ENCODE measurements at regions not wholly inside any gene's neighbourhood (a gene's known extent, or its start where the extent isn't known, plus 50 kb on each side); places are given as distances from the start of the nearest gene placed in this dataset.

DNA sequence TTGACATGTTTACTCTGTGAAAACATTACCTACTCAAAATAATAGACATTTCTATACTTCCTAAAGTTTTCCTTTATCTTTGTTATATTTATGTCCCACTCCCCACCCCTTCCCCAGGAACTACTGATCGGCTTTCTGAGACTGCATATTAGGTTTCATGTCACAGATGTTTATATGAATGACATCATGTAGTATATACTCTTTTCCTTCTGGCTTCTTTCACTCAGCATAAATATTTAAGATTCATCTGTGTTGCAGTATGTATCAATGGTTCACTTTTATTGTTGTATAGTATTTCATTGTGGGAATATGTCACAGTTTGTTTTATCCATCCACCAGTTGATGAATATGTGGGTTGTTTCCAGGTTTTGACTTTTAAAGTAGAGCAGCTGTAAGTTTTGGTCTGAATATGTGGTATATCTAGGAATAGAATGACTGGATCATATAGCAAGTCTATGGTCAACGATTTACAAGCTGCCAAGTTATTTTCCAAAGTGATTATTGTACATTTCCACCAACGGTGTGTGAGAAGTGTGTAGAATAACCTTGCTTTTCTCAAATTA is 73.8 kb upstream of the CAV2 start:
- no peak for DNase-seq

DNA sequence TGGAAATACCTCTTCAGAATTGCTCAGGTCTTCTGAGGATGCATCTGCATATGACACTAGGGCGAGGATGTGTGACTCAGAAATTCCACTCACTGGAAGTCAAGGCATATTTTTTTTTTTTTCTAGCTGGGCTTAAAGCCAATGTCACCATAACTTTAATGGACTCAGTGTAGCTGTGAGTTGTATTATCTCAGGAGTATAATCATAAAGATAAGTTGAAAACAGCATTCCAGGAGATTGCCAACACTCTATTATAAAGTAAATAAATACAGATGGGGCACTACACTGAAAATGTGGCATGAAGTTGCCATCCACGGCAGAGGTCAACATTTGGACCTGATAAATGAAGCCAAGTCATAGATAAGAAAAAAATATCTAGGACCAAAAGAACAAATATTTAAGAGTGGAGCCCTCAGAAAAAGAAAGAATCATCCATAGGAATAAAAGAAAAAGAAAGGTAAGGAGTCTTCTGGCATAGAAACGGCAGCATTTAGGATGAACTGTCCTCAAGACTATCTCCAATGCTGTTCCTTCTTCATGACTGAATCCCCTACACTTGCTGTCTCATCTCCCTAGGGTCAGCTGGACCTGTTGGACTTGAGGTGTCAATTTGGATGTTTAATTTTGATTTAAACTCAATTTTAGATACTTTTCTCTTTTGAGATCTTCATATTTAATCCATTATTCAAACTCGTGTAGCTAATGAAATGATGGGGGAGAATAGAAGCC is 72.9 kb upstream of the CAV2 start:
- no peak for DNase-seq

DNA sequence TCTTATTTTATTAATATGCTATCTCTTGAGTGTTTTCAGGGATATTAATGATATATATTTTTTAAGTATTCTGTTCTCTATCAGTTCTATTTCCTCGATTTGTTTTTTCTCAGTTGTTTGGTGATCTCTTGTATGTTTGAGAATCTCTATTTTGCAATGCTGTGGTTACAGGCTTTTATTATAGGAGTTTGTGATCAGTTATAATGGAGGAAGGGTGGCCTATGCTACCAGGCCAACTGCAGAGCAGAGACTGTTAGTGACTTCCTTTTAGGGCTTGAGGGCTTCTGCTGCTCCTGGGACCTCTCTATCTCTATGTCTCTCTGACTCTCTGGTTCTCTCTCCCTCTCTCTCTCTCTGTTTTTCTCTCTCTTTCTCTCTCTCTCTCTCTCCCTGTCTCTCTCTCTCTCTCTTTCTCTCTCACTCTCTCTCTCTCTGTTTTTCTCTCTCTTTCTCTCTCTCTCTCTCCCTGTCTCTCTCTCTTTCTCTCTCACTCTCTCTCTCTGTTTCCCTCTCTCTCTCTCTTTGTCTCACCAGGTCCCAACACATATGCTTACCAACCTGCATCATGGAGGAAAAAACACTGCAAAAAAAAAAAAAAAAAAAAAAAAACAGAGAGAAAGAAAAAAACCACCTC is 69.4 kb upstream of the CAV2 start:
- no peak for DNase-seq

DNA sequence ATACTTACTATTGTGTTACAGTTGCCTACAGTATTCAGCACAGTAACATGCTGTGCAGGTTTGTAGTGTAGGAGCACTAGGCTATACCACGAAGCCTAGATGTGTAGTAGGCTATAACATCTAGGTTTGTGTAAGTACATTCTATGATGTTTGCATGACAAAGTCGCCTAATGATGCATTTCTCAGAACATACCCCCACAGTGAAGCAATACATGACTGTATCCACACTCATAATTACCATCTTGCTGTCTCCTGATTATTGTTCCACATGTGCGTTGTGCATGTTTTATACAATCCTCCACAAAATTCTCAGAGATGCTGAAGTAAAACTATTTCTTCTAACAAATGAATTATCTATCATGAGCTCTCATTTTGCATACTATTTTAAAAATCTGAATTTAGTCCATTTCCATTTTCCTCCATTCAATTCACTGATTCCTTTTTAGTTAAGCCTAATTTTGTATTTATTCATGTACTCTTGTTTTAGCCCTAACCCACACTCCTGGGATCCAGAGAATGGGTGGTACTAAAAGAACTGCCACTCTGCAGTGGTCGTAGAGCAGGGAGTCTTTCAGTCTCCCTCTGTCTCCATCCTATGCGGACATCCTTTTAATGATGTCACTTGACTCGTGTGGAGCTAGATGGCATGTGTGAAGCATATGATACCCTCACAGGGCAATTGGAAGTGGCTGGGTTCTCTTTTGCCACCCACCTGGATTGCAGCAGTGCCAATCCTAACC is 67.6 kb upstream of the CAV2 start:
- DNase-seq = no peak

DNA sequence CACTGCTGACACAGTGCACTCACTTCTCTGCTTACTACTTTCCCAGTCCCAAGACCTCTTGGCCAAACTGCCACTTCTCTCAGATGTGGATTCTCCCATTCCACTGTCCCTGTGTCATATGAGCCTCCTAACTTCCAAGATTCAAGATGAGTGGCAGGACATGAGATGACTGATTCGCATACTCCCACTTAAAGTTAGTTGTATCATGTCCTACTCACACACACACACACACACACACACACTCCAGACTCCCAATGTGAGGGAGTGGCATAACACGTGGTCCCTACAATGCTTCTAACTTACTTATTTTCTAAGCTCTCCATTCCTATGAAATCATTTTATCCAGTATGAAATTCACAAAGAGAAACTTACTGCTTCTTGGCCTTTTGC is 67.0 kb upstream of the CAV2 start:
- no peak for DNase-seq

DNA sequence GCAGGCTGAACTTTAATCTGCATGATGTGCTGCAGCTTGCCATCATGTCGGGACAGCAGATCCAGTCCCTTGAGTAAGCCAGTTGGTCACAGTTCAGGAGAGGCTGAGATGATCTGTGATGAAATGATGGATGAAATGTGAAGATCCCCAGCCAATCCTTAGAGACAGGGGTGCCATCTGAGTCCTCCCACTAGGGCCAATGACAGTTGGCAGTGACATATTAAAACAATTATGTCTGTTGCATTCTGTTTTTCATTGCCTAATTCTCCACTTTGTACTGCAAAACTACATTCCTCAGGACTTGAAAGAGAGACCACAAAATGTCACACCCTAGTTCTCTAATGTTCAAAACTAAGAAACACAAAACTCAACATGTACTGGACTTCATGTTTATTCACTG is 66.3 kb upstream of the CAV2 start:
- DNase-seq = no peak

DNA sequence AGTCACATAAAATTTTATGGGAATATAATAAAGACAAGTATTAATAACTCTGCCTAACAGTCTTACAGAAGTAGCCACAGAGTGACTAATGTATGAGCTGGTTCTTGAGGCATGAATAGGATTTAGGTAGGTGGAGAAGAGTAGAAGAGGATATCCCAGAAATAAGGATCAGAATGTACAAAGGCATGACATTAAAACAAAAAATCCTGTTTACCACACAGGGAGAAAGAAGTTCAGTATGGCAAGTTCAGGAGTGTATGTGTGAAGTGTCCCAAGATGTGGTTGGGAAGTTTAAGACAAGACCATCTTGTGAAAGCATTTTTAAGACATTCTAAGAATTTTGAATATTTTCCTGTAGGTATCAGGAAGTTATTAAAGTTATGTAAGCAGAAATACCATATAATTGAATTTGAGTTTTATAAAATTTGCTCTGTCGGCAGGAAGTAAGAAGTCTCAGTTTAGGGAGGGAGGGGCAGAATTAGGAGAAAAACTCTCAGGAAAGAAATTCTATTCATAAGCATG is 64.7 kb upstream of the CAV2 start:
- DNase-seq = no peak

DNA sequence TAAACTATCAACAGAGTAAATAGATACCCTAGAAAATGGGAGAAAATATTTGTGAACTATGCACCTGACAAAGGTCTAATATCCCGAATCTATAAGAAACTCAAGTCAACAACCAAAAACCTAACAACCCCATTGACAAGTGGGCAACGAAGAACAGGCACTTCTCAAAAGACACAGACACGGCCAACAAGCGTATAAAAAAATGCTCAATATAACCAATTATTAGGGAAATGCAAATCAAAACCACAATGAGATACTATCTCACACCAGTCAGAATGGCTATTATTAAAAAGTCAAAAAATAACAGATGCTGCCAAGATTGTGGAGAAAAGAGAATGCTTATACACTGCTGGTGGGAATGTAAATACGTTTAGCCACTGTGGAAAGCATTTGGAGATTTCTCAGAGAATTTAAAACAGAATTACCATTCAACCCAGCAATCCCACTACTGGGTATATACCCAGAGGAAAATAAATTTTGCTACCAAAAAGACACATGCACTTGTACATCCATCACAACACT is 63.2 kb upstream of the CAV2 start:
- no peak for DNase-seq

DNA sequence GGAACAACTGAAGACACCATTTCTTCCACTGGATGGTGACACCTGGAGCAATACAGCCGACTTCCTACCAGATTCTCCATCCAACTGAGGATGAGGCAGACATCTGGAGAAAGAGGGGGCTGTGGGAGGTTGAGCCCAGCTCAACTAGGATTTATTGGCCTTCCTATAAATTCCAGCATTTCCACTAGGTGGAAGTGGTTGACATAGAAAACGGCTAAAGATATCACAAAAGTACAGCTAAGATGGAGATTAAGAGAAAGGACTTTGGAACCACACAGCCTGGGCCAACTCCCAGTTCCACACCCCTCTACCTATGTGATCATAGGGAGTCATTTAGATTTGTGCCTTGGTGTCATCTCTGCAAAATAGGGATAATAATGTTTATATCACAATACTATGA is 61.3 kb upstream of the CAV2 start:
- DNase-seq = no peak

DNA sequence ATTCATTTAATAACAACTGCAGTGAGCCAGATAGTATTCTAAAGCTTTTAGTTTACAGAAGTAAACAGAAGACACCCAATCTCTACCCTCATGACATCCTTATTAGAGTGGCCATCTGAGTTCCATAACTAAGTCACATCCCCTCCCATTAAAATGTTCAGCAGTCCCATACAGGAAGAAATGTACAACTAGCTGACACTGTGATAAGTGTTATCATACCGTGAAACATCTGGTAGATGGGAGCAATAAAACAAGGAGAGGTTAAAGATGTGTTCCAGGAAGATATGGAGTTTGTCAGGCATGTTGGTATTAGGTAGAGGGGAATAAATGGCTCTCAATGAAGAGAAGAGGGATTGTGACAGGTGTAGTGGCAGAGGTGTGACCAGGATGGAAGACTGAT is 60.5 kb upstream of the CAV2 start:
- DNase-seq = no peak

DNA sequence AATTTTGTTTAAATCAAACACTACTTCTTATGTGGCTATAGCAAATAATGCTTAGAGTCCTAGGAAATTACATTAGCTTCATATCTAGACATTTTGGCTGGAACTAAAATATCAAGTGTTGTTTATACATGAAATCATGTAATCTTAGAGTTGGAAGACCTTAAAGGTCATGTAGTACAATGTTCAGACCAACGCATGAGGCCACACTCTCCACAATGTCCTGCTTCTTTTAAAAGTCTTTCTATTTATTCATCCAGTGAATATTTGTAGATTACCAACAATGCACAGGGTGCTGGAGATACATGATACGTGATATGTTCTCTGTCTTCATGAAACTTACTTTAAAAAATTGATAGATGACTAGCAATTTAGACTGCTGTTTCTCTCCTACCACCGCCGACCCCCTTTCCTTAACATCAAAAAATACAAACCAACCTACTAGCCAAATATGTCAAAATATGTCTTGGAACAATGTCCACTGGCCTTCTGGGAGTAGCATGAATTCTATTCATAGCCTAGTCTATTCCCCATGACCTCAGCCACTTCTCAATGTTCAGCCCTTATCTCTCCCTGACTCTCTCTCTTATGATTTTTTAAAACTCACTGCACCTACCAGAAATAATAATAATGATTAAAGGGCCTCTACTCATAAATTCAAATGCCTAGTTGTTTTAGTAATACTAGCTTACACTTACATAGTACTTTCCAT is 59.5 kb upstream of the CAV2 start:
- no peak for DNase-seq

DNA sequence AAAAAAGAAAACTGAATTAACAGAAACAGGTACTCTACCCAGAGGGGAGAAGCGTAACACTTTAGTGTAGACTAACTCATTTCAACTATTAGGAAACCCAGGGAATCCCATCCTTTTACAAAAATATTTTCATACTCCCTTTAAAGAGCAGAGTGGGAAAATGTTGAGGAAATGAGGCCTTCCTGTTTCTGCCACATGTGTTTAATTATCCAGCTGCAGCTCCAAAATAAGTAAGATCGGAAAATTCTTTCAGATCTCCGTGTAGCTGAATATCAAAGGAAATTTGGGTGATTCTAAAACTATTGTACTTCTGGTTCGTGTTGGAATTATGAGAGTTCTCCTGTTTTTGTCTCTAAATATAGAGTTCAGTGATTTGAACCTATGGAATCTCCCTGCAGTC is 58.0 kb upstream of the CAV2 start:
- DNase-seq = no peak

DNA sequence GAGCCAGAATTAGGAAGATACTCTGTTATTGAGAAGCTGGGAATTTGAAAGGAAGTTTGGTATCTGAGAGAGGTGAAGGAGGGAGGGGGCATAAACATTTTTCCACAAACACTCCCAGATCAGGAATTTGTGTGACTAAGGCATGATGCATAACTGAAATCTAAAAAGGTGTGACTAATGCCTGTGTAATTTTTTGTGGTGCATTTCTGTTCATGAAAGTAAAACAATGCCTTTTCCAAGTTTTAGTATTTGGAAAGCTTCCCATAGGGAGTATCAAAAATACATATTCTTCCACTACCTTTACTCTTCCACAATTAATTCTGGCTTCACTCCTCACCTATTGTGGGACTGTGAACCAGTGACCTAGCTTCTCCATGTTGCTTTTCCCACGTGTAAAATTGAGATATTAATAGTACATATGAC is 56.4 kb upstream of the CAV2 start:
- no peak for DNase-seq

DNA sequence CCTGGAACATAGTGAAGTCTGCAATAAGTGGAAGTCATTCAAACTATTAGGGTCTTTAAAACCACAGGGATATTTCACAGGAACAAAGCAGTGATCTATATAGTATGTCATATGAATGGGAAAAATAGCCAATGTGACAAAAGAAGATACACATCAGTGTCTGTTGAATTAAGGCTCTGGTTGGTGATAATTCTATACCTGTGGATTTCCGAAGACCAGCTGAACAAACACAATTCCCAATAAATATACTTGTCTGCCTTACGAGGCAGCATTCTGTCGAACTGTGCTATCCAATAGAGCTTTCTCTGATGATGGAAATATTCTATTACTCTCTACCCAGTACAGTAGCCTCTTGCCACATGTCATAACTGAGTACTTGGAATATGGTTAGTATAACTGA is 55.9 kb upstream of the CAV2 start:
- peak; percentile 15 for DNase-seq

DNA sequence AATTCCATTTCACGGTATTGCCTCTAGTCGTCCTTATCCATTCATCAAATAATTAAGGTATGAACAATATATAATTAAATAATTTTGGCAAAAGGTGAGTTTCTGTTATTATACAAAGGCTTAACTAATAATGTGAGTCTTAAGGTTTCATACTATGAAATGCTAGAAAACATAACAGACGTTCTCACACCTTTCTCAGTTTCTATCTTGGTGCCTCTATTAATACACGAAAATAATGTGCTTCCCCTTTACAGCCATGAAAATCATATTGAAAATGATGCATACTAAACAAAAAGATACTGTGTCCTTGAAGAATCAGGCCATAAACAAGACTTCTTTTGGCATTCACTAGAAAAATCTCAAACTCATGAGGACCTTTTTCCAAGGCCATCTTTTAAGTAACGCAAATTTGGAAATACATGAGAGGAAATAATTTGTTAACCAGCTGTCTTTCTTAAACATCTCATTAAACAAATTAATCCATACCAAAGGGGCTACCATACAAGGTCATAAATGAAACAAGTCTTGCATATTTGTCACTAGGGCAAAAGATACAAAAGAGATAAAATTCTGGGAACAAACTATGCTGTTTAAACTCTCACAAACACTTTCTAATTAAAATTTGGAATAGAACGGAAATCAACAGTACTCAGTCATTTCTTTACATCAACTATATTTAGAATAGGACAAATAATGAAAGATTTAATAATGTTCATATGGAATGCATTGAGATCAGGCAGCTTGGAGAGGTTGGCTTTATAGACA is 53.9 kb upstream of the CAV2 start:
- DNase-seq = no peak

DNA sequence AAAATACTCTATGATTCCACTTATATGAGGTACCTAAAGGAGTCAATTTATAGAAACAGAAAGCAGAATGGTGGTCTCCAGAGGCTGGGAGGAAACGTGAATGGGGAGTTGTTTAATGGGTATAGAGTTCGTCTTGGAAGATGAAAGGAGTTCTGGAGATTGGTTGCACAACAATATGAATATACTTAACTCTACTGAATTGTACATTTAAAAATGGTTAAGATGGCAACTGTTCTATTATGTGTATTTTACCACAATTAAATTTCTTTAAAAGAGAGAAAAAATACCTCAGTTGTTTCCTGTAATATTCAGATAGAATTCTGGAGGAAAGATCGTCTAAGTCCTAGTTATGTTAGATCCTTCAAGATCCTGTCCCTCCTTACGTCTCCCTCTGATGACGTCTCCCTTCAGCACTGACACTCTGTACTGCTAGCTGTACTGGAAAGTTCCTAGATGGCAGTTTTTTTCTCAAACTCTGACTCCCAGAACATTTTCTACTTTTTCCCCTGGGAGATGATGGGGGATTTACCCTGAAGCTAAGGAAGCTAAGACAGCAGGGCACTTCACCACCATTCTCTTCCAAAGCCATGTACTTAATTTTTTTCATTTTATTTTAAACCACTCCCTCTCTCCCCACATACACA is 53.2 kb upstream of the CAV2 start:
- no peak for DNase-seq

DNA sequence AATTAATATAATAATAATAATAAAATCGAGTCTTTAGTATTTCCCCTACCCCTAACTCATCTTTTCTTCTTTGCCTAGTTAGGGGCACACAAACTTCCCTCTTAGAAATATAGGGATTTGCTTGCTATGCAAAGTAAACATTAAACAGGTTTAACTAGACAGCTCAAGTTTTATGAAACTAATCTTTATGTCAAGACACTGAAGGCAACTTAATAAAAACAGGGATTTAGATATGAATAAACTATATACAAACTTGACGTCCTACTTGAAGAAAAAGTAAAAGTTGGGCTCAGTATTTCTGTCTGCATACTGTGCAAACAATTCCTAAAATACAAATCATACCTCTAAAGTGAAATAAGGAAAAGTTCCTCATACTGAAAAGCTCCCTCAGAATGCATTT is 52.1 kb upstream of the CAV2 start:
- DNase-seq = no peak

DNA sequence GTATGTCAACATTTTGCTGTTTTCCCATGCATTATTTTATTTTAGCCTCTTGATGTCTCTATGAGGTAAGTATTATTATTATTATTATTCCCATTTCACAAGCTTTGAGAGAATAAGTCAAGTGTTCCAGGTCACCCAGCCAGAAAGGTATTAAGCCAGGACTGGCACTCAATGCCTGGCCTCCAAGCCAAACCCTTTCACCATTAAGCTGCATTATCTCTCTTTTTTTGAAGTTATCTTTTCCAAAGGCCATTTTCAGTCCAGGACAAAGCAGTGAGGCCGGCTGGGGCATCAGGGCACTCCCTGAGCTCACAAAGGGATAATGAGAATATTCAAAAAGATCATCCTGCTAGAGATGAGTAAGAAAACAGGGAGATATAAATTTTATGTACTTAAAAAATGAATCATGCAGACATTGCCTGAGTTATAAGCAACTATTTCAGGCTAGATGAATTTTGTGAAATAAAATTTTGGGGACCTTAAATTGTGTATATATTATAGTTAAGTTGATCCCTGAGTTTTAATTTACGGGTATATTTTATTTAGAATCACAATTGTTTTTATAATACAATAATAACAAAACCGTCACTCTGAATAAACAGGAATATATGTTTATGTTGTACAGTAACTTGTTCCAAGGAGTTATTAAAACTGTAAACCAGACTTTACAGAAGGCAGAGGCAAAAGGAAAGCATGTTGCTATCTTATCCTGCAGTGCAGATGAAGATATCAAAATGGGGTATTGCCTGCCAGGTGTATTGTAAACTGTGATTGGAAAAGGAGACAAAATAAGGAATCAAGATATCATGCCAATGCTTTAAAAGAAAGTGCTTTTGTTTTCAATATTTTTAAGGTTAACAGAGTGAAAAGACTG is 51.3 kb upstream of the CAV2 start:
- no peak for DNase-seq

DNA sequence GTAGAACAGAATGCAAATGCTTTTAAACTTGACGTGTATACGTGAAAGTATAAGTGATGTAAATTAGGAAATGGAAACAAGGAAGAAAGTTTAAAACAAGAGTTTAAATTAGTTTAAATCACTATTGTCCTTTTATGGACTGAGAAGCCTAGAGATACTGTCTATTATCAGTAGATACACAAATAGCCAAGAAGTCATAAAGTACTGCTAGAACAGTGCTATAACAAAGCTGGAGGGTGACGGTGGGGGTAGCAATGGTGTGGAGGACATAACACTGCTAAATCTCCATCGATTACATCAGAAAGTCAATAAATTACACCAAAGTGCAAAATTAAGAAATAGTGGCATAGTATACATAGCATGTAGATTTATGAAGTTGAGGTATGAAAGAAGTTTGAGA is 50.1 kb upstream of the CAV2 start:
- no peak for DNase-seq

Data from NCI-H1092 treated with DMSO at 0.1 percent for 48 hours (cell line).